SU-DHL-6 (cell line): ENCODE measurements at regions not wholly inside any gene's neighbourhood (a gene's known extent, or its start where the extent isn't known, plus 50 kb on each side); places are given as distances from the start of the nearest gene placed in this dataset.

ENCODE experiments used
- H2AFZ ChIP-seq: fragments of 200-600 bp; sonication (generic); 2 replicates; pipeline ENCODE4 v1.6.1; 2014; ENCODE audit warnings: low read depth, mild to moderate bottlenecking, moderate library complexity, mixed read lengths, antibody characterized with exemption, low read length; ENCODE audit not compliant: severe bottlenecking
- H3F3A ChIP-seq: fragments of 200-600 bp; shearing (Covaris generic); 2 replicates; pipeline ENCODE4 v1.6.0; 2016; ENCODE audit warnings: antibody characterized with exemption, mild to moderate bottlenecking; ENCODE audit not compliant: insufficient read depth
- H3K27ac ChIP-seq: fragments of 200-600 bp; sonication (generic); 2 replicates; pipeline ENCODE4 v1.5.1; 2016; ENCODE audit warnings: low read depth, mild to moderate bottlenecking, low read length, moderate library complexity, mixed read lengths
- H3K27me3 ChIP-seq: fragments of 200-600 bp; sonication (generic), shearing (Covaris generic); 2 replicates; pipeline ENCODE4 v1.6.0; 2014; ENCODE audit warnings: mild to moderate bottlenecking, low read length
- H3K36me3 ChIP-seq: fragments of 200-600 bp; sonication (generic); 2 replicates; pipeline ENCODE4 v1.6.1; 2014; ENCODE audit warnings: mild to moderate bottlenecking, low read length, mixed read lengths
- H3K4me2 ChIP-seq: fragments of 300-600, 200-600 bp; shearing (Covaris generic), sonication (generic); 2 replicates; pipeline ENCODE4 v1.6.0; 2014; ENCODE audit warnings: low read length, low read depth, mild to moderate bottlenecking; ENCODE audit not compliant: poor library complexity, severe bottlenecking
- H3K4me3 ChIP-seq: fragments of 200-600 bp; sonication (generic); 2 replicates; pipeline ENCODE4 v1.5.1; 2014; ENCODE audit warnings: antibody characterized with exemption, low read length, mild to moderate bottlenecking, mixed read lengths; ENCODE audit not compliant: insufficient read depth, poor library complexity, severe bottlenecking
- H3K79me2 ChIP-seq: fragments of 200-600 bp; sonication (generic); 2 replicates; pipeline ENCODE4 v1.6.1; 2014; ENCODE audit warnings: mild to moderate bottlenecking, low read length, moderate library complexity; ENCODE audit not compliant: insufficient read depth
- H3K9ac ChIP-seq: fragments of 200-600 bp; sonication (generic); 2 replicates; pipeline ENCODE4 v1.7.0; 2014; ENCODE audit warnings: mild to moderate bottlenecking, low read length
- H3K9me2 ChIP-seq: fragments of 200-600 bp; sonication (generic); replicated peaks from 2 replicates; pipeline ENCODE4 v1.6.1; 2014; ENCODE audit warnings: low read length; ENCODE audit not compliant: insufficient read depth
- H3K9me3 ChIP-seq: fragments of 200-600 bp; sonication (generic); 2 replicates; pipeline ENCODE4 v1.6.1; 2014; ENCODE audit warnings: low read length, mixed read lengths; ENCODE audit not compliant: insufficient read depth
- H4K20me1 ChIP-seq: fragments of 200-600 bp; sonication (generic); 2 replicates; pipeline ENCODE4 v1.6.1; 2014; ENCODE audit warnings: low read depth, mild to moderate bottlenecking, antibody characterized with exemption, low read length, moderate library complexity, mixed read lengths
- CTCF ChIP-seq: fragments of 200-600 bp; sonication (generic); IDR thresholded peaks from one replicate; pipeline ENCODE4 v1.5.1; 2017; ENCODE audit warnings: antibody characterized with exemption, mild to moderate bottlenecking, low read length, moderate library complexity; ENCODE audit not compliant: insufficient read depth, poor library complexity, severe bottlenecking
- EZH2phosphoT487 ChIP-seq: fragments of 200-600 bp; sonication (generic), shearing (Covaris generic); conservative IDR thresholded peaks from 2 replicates; pipeline ENCODE4 v1.6.1; 2018; ENCODE audit warnings: mild to moderate bottlenecking, antibody characterized with exemption, low read length, moderate library complexity, mixed read lengths

GRCh38 chr15:97706059-97706458 is 254.4 kb upstream of the ARRDC4 start:
- TF ChIP-seq EZH2phosphoT487 (no peak), CTCF (no peak)
- Histone ChIP-seq H3K4me2 (no peak overlapping the region), H3K9ac (no peak overlapping the region), H3K27me3 (no peaks in the 10 kb centered on the region), H3K9me2 (no peaks in the 10 kb centered on the region), H2AFZ (no peak overlapping the region), H3K36me3 (no peaks in the 10 kb centered on the region), H3K9me3 (no peaks in the 10 kb centered on the region), H3K27ac (no peak overlapping the region), H3F3A (no peaks in the 10 kb centered on the region), H3K4me3 (no peak overlapping the region), H4K20me1 (no peaks in the 10 kb centered on the region), H3K79me2 (no peaks in the 10 kb centered on the region)

GRCh38 chr15:97708252-97708651 is 252.3 kb upstream of the ARRDC4 start:
- Histone ChIP-seq H3K4me2 (no peak overlapping the region), H3F3A (no peaks in the 10 kb centered on the region)
- no peak for TF ChIP-seq CTCF

GRCh38 chr15:97712530-97712929 is 248.0 kb upstream of the ARRDC4 start:
- Histone ChIP-seq H3F3A (no peaks in the 10 kb centered on the region), H3K27ac (no peak overlapping the region), H4K20me1 (no peaks in the 10 kb centered on the region), H3K27me3 (no peaks in the 10 kb centered on the region), H3K9me2 (no peaks in the 10 kb centered on the region), H3K79me2 (no peaks in the 10 kb centered on the region), H3K4me3 (no peak overlapping the region), H3K36me3 (no peaks in the 10 kb centered on the region), H3K9ac (no peak overlapping the region), H3K4me2 (no peak overlapping the region), H2AFZ (no peak overlapping the region), H3K9me3 (no peaks in the 10 kb centered on the region)
- TF ChIP-seq CTCF (no peak), EZH2phosphoT487 (no peak)

More at GRCh38 chr15:97708252-97708651, 252.3 kb upstream of the ARRDC4 start:
- Histone ChIP-seq H3K36me3 (no peaks in the 10 kb centered on the region), H3K9ac (no peak overlapping the region), H3K79me2 (no peaks in the 10 kb centered on the region), H3K4me3 (no peak overlapping the region), H3K9me2 (no peaks in the 10 kb centered on the region), H3K9me3 (no peaks in the 10 kb centered on the region), H3K27me3 (no peaks in the 10 kb centered on the region), H4K20me1 (no peaks in the 10 kb centered on the region), H3K27ac (no peak overlapping the region), H2AFZ (no peak overlapping the region)

GRCh38 chr15:97717806-97718205 is 242.7 kb upstream of the ARRDC4 start:
- Histone ChIP-seq H3K27ac (no peak overlapping the region), H2AFZ (no peak overlapping the region), H3K4me2 (no peak overlapping the region), H3K9me3 (no peaks in the 10 kb centered on the region), H3F3A (no peaks in the 10 kb centered on the region), H3K27me3 (no peaks in the 10 kb centered on the region), H3K36me3 (no peaks in the 10 kb centered on the region), H3K9ac (no peak overlapping the region), H3K9me2 (no peaks in the 10 kb centered on the region), H3K79me2 (no peaks in the 10 kb centered on the region), H4K20me1 (no peaks in the 10 kb centered on the region), H3K4me3 (no peak overlapping the region)
- no peak for TF ChIP-seq CTCF
- no peak for TF ChIP-seq EZH2phosphoT487
